22Rv1 (cell line): ENCODE measurements at regions not wholly inside any gene's neighbourhood (a gene's known extent, or its start where the extent isn't known, plus 50 kb on each side); places are given as distances from the start of the nearest gene placed in this dataset.

ENCODE experiments used
- ZFX ChIP-seq: fragments of 450-650 bp; IDR thresholded peaks from 2 replicates; pipeline ENCODE4 v1.6.1; 2017; ENCODE audit warnings: antibody characterized with exemption, borderline replicate concordance
- TF ChIP-seq, protein P1 (sequence below): fragments of 450-650 bp; IDR thresholded peaks from 2 replicates; pipeline ENCODE4 v1.5.1; 2017; ENCODE audit warnings: mild to moderate bottlenecking

DNA sequence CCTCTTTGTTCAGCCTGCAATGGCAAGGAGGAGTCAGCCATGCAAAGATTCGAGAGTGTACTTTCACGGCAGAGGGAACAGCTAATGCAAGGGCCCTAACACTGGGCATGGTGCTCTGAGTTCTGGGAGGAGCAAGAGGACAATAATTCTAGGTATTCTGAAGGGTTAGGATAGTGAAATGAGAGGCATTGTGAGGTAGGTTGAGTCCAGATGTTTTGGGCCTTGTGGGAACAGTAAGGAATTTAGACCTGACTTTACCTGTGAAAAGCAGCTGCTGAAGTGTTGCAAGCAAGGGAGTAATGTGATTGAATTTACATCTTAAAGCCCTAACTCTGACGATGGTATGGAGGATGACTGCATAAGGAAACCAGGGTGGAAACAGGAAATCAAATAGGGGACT, 211.6 kb downstream of the CNTN3 start:
- TF ChIP-seq, protein P1, sequence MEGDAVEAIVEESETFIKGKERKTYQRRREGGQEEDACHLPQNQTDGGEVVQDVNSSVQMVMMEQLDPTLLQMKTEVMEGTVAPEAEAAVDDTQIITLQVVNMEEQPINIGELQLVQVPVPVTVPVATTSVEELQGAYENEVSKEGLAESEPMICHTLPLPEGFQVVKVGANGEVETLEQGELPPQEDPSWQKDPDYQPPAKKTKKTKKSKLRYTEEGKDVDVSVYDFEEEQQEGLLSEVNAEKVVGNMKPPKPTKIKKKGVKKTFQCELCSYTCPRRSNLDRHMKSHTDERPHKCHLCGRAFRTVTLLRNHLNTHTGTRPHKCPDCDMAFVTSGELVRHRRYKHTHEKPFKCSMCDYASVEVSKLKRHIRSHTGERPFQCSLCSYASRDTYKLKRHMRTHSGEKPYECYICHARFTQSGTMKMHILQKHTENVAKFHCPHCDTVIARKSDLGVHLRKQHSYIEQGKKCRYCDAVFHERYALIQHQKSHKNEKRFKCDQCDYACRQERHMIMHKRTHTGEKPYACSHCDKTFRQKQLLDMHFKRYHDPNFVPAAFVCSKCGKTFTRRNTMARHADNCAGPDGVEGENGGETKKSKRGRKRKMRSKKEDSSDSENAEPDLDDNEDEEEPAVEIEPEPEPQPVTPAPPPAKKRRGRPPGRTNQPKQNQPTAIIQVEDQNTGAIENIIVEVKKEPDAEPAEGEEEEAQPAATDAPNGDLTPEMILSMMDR: no peak
- no peak for TF ChIP-seq ZFX
